ENCODE measurements at regions not wholly inside any gene's neighbourhood (a gene's known extent, or its start where the extent isn't known, plus 50 kb on each side); places are given as distances from the start of the nearest gene placed in this dataset.

GRCh38 chr9:120100595-120100994 lies 479.4 kb downstream of the CDK5RAP2 start:
- in situ Hi-C loops (cut with HindIII; ENCODE audit: low pct_ligation_motif_present, low sequenced_read_pairs), result no loop called here

GRCh38 chr9:120099065-120099464 lies 480.9 kb downstream of the CDK5RAP2 start:
- Histone ChIP-seq H3K27me3 (replicated peaks) (no peaks in the 10 kb centered on the region), H3K36me3 (replicated peaks) (no peaks in the 10 kb centered on the region), H3K4me3 (ENCODE audit: low read depth, low read length) (no peak overlapping the region), H3K27ac (no peak overlapping the region)
- no peak for TF ChIP-seq CTCF (IDR thresholded peaks at IDR 0.05; ENCODE audit: low read depth, low read length, missing control alignments)
- DNase-seq, result no peak
- in situ Hi-C loops (cut with HindIII; ENCODE audit: low pct_ligation_motif_present, low sequenced_read_pairs), result no loop called here

More at GRCh38 chr9:120100595-120100994, 479.4 kb downstream of the CDK5RAP2 start:
- no peak for DNase-seq
- Histone ChIP-seq H3K36me3 (replicated peaks) (no peaks in the 10 kb centered on the region), H3K27me3 (replicated peaks) (no peaks in the 10 kb centered on the region), H3K4me3 (ENCODE audit: low read depth, low read length) (no peak overlapping the region), H3K27ac (no peak overlapping the region)
- TF ChIP-seq CTCF (IDR thresholded peaks at IDR 0.05; ENCODE audit: low read depth, low read length, missing control alignments), result no peak

GRCh38 chr9:120098584-120098983 lies 481.4 kb downstream of the CDK5RAP2 start:
- no peaks in the 10 kb centered on the region for H3K27me3 ChIP-seq (replicated peaks)
- in situ Hi-C loops (cut with HindIII; ENCODE audit: low pct_ligation_motif_present, low sequenced_read_pairs), result no loop called here
- TF ChIP-seq CTCF (IDR thresholded peaks at IDR 0.05; ENCODE audit: low read depth, low read length, missing control alignments), result no peak
- no peak for DNase-seq
- H3K36me3 ChIP-seq (replicated peaks), result no peaks in the 10 kb centered on the region
- no peak overlapping the region for H3K4me3 ChIP-seq (ENCODE audit: low read depth, low read length)
- no peak overlapping the region for H3K27ac ChIP-seq

GRCh38 chr9:120091206-120091605 lies 488.8 kb downstream of the CDK5RAP2 start:
- H3K4me3 ChIP-seq (ENCODE audit: low read depth, low read length), result no peak overlapping the region
- no peaks in the 10 kb centered on the region for H3K27me3 ChIP-seq (replicated peaks)
- H3K27ac ChIP-seq, result no peak overlapping the region
- in situ Hi-C loops (cut with HindIII; ENCODE audit: low pct_ligation_motif_present, low sequenced_read_pairs), result no loop called here
- H3K36me3 ChIP-seq (replicated peaks), result no peaks in the 10 kb centered on the region
- TF ChIP-seq CTCF (IDR thresholded peaks at IDR 0.05; ENCODE audit: low read depth, low read length, missing control alignments), result no peak
- DNase-seq, result no peak

- H3K4me3 ChIP-seq (ENCODE audit: low read depth, low read length), result no peak overlapping the region
- H3K27ac ChIP-seq, result no peak overlapping the region
- no peaks in the 10 kb centered on the region for H3K27me3 ChIP-seq (replicated peaks)
- no peak for DNase-seq
- TF ChIP-seq CTCF (IDR thresholded peaks at IDR 0.05; ENCODE audit: low read depth, low read length, missing control alignments), result no peak
- H3K36me3 ChIP-seq (replicated peaks), result no peaks in the 10 kb centered on the region
- in situ Hi-C loops (cut with HindIII; ENCODE audit: low pct_ligation_motif_present, low sequenced_read_pairs), result no loop called here
Measured at GRCh38 chr9:120080849-120081248, 499.1 kb downstream of the CDK5RAP2 start.

- Histone ChIP-seq H3K4me3 (ENCODE audit: low read depth, low read length) (no peak overlapping the region), H3K27ac (no peak overlapping the region), H3K36me3 (replicated peaks) (no peaks in the 10 kb centered on the region), H3K27me3 (replicated peaks) (no peaks in the 10 kb centered on the region)
- DNase-seq, result no peak
- no peak for TF ChIP-seq CTCF (IDR thresholded peaks at IDR 0.05; ENCODE audit: low read depth, low read length, missing control alignments)
- in situ Hi-C loops (cut with HindIII; ENCODE audit: low pct_ligation_motif_present, low sequenced_read_pairs), result no loop called here
Measured at GRCh38 chr9:120078112-120078511, 501.9 kb downstream of the CDK5RAP2 start.

Data from brain microvascular endothelial cell (primary cell).